ENCODE measurements at regions not wholly inside any gene's neighbourhood (a gene's known extent, or its start where the extent isn't known, plus 50 kb on each side); places are given as distances from the start of the nearest gene placed in this dataset.

DNA sequence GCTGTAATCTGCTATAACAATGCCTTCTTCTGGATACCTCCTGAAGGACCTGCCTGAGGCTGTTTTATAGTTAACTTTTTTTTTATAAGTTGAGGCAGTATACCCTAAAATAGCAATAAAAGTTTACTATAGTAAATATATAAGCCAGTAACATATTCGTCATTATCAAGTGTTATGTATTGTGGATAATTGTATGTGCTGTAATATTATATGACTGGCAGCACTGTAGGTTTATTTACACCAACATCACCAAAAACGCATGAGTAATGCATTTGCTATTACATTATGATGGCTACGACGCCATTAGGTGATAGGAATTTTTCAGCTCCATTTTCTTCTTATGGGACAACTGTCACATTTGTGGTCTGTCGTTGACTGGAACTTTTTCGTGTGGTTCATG lies 237.2 kb upstream of the PITX2 start:
- H3K4me3 ChIP-seq (replicated peaks; ENCODE audit: low read depth, low read length): no peak overlapping the region
- TF ChIP-seq, protein P1, sequence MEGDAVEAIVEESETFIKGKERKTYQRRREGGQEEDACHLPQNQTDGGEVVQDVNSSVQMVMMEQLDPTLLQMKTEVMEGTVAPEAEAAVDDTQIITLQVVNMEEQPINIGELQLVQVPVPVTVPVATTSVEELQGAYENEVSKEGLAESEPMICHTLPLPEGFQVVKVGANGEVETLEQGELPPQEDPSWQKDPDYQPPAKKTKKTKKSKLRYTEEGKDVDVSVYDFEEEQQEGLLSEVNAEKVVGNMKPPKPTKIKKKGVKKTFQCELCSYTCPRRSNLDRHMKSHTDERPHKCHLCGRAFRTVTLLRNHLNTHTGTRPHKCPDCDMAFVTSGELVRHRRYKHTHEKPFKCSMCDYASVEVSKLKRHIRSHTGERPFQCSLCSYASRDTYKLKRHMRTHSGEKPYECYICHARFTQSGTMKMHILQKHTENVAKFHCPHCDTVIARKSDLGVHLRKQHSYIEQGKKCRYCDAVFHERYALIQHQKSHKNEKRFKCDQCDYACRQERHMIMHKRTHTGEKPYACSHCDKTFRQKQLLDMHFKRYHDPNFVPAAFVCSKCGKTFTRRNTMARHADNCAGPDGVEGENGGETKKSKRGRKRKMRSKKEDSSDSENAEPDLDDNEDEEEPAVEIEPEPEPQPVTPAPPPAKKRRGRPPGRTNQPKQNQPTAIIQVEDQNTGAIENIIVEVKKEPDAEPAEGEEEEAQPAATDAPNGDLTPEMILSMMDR (IDR thresholded peaks at IDR 0.05; ENCODE audit: low read depth, low read length, missing control alignments): no peak
- DNase-seq (ENCODE audit: extremely low read depth, low read depth): no peak

DNA sequence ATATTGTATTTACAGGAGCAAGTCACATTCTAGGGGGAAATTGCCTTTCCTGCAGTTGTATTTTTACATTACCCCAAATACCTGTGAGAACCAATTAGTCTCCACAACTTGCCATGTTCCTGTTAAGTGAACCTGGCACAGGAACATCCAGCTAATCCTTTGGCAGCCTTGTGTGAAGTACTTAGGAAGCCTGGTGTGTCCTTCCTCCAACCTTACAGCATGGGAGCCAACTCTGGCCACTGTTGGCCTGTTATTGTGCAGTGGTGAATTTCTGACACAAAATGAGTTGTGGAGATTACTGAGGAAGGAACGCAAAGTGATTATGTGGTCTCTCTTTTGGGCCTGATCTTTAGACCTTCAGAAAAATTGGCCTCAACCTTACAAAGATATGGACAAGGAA lies 238.0 kb upstream of the PITX2 start:
- no peak for DNase-seq (ENCODE audit: extremely low read depth, low read depth)
- no peak overlapping the region for H3K4me3 ChIP-seq (replicated peaks; ENCODE audit: low read depth, low read length)
- TF ChIP-seq, protein P1 (IDR thresholded peaks at IDR 0.05; ENCODE audit: low read depth, low read length, missing control alignments): no peak

DNA sequence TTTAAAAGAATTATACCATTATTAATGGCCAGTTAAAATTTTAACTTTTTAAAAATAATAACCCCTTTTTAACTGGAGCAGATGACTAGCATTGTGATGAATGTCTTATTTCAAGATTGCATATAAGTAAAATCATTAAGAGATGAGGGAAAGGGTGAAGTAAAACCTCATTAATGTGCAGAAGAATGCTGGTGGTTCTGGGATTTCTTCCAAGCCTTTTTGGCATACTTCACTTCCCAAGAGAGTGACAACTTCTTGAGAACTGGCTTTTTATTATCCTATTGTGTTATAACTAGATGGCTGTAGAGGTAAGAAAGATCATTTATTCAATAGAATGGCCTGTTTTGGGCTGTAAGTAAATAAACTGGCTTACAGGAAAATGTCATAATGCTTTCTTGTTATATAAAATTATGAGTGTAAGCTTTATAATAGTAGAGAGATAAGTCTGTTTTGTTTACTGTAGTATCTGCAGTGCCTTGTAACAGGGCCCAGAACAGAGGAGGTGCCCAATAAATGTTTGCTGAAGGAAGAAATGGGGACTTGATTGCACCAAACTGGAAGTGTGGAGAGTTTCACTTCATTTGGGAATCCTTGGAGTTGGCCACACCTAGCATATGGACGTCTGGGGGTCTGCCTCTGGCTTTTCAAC lies 242.9 kb upstream of the PITX2 start:
- no peak for DNase-seq (ENCODE audit: extremely low read depth, low read depth)
- H3K4me3 ChIP-seq (replicated peaks; ENCODE audit: low read depth, low read length): no peak overlapping the region
- TF ChIP-seq, protein P1 (IDR thresholded peaks at IDR 0.05; ENCODE audit: low read depth, low read length, missing control alignments): no peak

DNA sequence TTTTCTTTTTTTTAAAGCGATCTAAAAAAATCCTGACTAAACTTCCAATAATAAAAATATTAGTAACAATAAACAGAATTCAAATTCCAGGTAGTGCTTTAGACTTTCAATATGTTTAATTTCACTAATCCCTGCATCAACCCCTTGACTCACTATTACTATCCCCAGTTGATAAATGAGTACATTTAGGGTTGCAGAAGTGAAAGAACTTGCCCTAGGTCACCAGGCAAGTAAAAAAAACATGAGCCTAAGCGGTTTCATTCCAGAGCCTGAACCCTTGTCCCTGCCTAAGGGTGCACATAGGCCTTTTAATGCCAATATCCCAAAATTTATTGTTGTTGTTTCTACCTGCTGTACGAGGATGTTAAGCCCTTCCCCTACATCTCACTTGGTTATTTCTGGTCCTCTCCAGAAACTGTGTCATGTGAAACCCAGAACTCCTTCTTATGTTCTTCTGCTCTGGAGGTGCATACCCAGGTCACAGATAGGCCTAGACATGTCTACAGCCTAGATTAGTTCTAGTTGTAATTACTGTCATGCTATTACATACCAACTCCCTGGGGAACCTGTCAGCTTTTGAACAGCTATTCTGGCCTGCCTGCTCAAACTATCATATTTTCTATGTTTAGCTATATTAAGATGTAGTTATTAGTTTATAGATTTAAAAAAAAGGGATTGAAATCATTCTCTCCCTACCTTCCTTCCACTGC lies 244.5 kb upstream of the PITX2 start:
- no peak overlapping the region for H3K4me3 ChIP-seq (replicated peaks; ENCODE audit: low read depth, low read length)
- DNase-seq (ENCODE audit: extremely low read depth, low read depth): no peak
- TF ChIP-seq, protein P1 (IDR thresholded peaks at IDR 0.05; ENCODE audit: low read depth, low read length, missing control alignments): no peak

DNA sequence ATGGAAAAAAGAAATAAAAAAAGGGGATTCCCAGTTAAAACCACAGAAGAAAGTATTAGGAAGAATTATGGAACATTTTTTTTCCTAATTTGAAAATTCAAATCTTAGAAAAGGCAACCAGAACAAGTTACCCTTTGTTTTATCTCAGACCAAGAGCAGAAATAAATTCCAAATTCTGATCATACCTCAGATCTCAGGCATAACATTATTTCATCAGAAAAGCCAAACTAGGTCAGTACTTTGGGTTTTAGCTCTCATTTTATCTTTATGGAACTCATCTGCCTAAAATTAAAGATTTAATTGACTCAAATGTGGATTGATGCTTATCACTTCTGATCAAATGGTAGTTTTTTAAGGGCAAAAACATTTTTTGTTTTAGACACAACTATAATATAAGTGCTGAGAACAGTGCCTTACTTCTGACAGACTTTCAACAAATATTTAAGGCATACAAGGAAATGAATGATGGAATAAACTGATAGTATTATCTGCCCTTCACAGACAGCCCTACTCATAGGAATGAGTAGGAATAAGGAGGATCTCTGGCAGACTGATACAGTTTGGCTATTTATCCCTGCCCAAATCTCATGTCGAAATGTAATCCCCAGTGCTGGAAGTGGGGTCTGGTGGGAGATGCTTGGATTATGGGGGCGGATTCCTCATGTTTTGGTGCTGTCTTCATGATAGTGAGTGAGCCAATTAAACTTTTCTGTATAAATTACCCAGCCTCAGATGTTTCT lies 245.3 kb upstream of the PITX2 start:
- H3K4me3 ChIP-seq (replicated peaks; ENCODE audit: low read depth, low read length): no peak overlapping the region
- TF ChIP-seq, protein P1 (IDR thresholded peaks at IDR 0.05; ENCODE audit: low read depth, low read length, missing control alignments): no peak
- no peak for DNase-seq (ENCODE audit: extremely low read depth, low read depth)

DNA sequence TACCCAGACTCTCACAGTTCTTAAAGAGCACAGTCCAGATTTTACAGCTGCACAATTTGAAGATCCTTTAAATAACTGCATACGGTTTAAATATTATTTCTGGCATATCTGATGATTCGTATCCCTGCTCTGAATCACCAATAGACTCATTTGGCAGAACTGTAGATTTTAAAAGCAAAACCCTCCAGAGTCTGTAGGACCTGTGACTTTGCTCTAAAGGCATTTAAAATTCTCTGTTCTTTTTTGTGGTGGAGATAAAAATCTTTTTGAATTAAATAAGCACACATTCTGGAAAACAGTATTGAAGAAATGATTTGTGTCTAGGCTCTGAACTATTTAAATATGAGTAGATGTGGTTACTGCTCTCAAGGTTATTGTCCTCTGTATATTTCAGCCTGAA lies 246.2 kb upstream of the PITX2 start:
- H3K4me3 ChIP-seq (replicated peaks; ENCODE audit: low read depth, low read length): no peak overlapping the region
- TF ChIP-seq, protein P1 (IDR thresholded peaks at IDR 0.05; ENCODE audit: low read depth, low read length, missing control alignments): no peak
- DNase-seq (ENCODE audit: extremely low read depth, low read depth): no peak

Measured in HFF-Myc (cell line).